ENCODE measurements at regions not wholly inside any gene's neighbourhood (a gene's known extent, or its start where the extent isn't known, plus 50 kb on each side); places are given as distances from the start of the nearest gene placed in this dataset.

DNA sequence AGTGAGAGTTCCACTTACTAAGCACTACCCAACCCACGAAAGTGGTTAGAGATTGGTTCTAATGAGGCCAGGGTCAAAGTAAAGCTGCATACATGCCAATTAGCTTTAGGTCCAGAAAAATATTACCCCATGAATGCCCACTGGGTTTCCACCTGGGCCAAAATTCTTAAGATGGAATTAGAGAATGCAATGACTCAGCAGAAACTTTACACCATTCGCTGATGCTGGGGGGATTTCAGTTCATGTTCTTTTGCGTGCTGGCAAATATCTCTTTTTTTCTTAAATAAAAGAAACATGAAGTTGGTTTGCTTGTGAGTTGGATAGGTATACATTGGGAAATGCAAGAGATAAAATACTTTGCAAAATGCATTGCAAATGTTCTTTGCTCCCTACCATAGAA, 715.3 kb upstream of the MIR17HG start:
- TF ChIP-seq POLR2AphosphoS5 (IDR thresholded peaks at IDR 0.05) (no peak), POLR2A (IDR thresholded peaks at IDR 0.05) (no peak), CTCF (IDR thresholded peaks at IDR 0.05) (no peak)
- H3K27me3 ChIP-seq (replicated peaks; ENCODE audit: insufficient read depth), result no peaks in the 10 kb centered on the region
- intact Hi-C loops (cut with DNase I), result no loop called here
- H3K27ac ChIP-seq, result no peak overlapping the region
- no peak for DNase-seq (ENCODE audit: low spot score)
- no peaks in the 10 kb centered on the region for H3K4me1 ChIP-seq (replicated peaks)
- 91% methylated on average over 3 of the region's 3 CpGs for WGBS
- H3K9me3 ChIP-seq, result no peaks in the 10 kb centered on the region
- no peak overlapping the region for H3K4me3 ChIP-seq
- H3K36me3 ChIP-seq, result no peaks in the 10 kb centered on the region

DNA sequence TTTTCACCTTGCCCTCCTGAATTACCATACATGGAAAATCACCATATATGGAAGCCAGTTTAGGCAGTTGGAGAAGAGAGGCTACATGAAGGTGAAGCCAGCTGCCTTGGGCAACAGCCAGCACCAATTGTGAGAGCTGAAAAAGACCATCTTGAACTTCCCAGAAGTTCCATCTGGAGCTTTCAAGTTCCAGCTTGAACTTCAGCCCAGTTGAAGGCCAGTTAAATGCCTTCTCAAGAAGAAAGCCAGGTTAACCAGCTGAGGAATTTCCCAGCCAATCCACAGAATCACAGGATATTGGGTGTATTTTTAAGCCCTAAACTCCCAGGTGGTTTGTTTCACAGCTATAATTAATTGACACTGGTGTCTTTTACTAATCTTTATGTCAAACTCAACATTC, 713.6 kb upstream of the MIR17HG start:
- H3K27me3 ChIP-seq (replicated peaks; ENCODE audit: insufficient read depth), result no peaks in the 10 kb centered on the region
- intact Hi-C loops (cut with DNase I), result no loop called here
- H3K4me1 ChIP-seq (replicated peaks), result no peaks in the 10 kb centered on the region
- no peaks in the 10 kb centered on the region for H3K9me3 ChIP-seq
- TF ChIP-seq CTCF (IDR thresholded peaks at IDR 0.05) (no peak), POLR2A (IDR thresholded peaks at IDR 0.05) (no peak), POLR2AphosphoS5 (IDR thresholded peaks at IDR 0.05) (no peak)
- H3K27ac ChIP-seq, result no peak overlapping the region
- H3K36me3 ChIP-seq, result no peaks in the 10 kb centered on the region
- no peak overlapping the region for H3K4me3 ChIP-seq
- no peak for DNase-seq (ENCODE audit: low spot score)

- 100% methylated on average over 1 of the region's 1 CpG for WGBS
These were observed 706.5 kb upstream of the MIR17HG start for GRCh38 chr13:90640976-90641375.

GRCh38 chr13:90641884-90642283, 705.6 kb upstream of the MIR17HG start:
- intact Hi-C loops (cut with DNase I), result no loop called here
- Histone ChIP-seq H3K27me3 (replicated peaks; ENCODE audit: insufficient read depth) (no peaks in the 10 kb centered on the region), H3K9me3 (no peaks in the 10 kb centered on the region), H3K36me3 (no peaks in the 10 kb centered on the region), H3K4me3 (no peak overlapping the region), H3K27ac (no peak overlapping the region), H3K4me1 (replicated peaks) (no peaks in the 10 kb centered on the region)
- TF ChIP-seq POLR2AphosphoS5 (IDR thresholded peaks at IDR 0.05) (no peak), CTCF (IDR thresholded peaks at IDR 0.05) (no peak), POLR2A (IDR thresholded peaks at IDR 0.05) (no peak)
- no peak for DNase-seq (ENCODE audit: low spot score)
- WGBS, result 100% methylated on average over 2 of the region's 2 CpGs

More at GRCh38 chr13:90640976-90641375, 706.5 kb upstream of the MIR17HG start:
- DNase-seq (ENCODE audit: low spot score), result no peak
- H3K27me3 ChIP-seq (replicated peaks; ENCODE audit: insufficient read depth), result no peaks in the 10 kb centered on the region
- no peaks in the 10 kb centered on the region for H3K36me3 ChIP-seq
- H3K4me1 ChIP-seq (replicated peaks), result no peaks in the 10 kb centered on the region
- H3K27ac ChIP-seq, result no peak overlapping the region
- intact Hi-C loops (cut with DNase I), result no loop called here
- H3K4me3 ChIP-seq, result no peak overlapping the region
- no peak for TF ChIP-seq POLR2A (IDR thresholded peaks at IDR 0.05)
- no peak for TF ChIP-seq POLR2AphosphoS5 (IDR thresholded peaks at IDR 0.05)
- H3K9me3 ChIP-seq, result no peaks in the 10 kb centered on the region

GRCh38 chr13:90645582-90645981, 701.9 kb upstream of the MIR17HG start:
- no peak overlapping the region for H3K27ac ChIP-seq
- intact Hi-C loops (cut with DNase I), result no loop called here
- WGBS, result 98% methylated on average over 1 of the region's 1 CpG

More at GRCh38 chr13:90645582-90645981, 701.9 kb upstream of the MIR17HG start:
- H3K27me3 ChIP-seq (replicated peaks; ENCODE audit: insufficient read depth), result no peaks in the 10 kb centered on the region
- TF ChIP-seq POLR2A (IDR thresholded peaks at IDR 0.05) (no peak), POLR2AphosphoS5 (IDR thresholded peaks at IDR 0.05) (no peak), CTCF (IDR thresholded peaks at IDR 0.05) (no peak)
- H3K9me3 ChIP-seq, result no peaks in the 10 kb centered on the region
- DNase-seq (ENCODE audit: low spot score), result no peak
- no peaks in the 10 kb centered on the region for H3K4me1 ChIP-seq (replicated peaks)
- H3K36me3 ChIP-seq, result no peaks in the 10 kb centered on the region
- H3K4me3 ChIP-seq, result no peak overlapping the region

Measured in prostate gland (tissue), 2 donors.